ENCODE measurements at regions not wholly inside any gene's neighbourhood (a gene's known extent, or its start where the extent isn't known, plus 50 kb on each side); places are given as distances from the start of the nearest gene placed in this dataset.

DNA sequence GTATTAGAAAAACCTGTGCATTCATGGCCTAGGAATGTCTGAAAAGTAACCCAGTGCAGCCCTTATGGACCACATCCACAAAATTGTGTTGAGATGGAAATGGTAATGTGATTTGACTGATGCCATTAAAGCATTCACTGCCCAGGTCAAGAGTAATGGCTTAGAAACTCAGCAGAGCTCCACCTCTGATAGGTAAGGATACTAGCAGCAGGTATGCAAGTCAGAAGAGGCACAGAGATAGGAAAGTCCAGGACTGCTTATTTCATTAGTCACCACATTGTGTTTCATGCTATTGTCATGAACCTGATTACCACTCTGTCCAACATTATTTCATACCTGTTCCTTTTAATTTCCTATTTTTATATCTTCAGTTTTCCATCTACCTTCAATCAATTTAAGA is 2042.2 kb downstream of the ARAP2 start (continued):
- TF ChIP-seq FOSL2 (IDR thresholded peaks at IDR 0.05): no peak
- no peak for TF ChIP-seq FOSL2 (CRISPR knock-in tag; IDR thresholded peaks at IDR 0.05)
- TF ChIP-seq ZC3H11A (IDR thresholded peaks at IDR 0.05): no peak
- no peak for TF ChIP-seq FOXS1 (CRISPR knock-in tag; IDR thresholded peaks at IDR 0.05)
- TF ChIP-seq CHD4 (IDR thresholded peaks at IDR 0.05; ENCODE audit: borderline replicate concordance): no peak
- TF ChIP-seq, protein P1, sequence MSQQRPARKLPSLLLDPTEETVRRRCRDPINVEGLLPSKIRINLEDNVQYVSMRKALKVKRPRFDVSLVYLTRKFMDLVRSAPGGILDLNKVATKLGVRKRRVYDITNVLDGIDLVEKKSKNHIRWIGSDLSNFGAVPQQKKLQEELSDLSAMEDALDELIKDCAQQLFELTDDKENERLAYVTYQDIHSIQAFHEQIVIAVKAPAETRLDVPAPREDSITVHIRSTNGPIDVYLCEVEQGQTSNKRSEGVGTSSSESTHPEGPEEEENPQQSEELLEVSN (IDR thresholded peaks at IDR 0.05; ENCODE audit: borderline replicate concordance, low read depth): no peak
- no peak for TF ChIP-seq CBX8 (IDR thresholded peaks at IDR 0.05)
- TF ChIP-seq FOSB (CRISPR knock-in tag; IDR thresholded peaks at IDR 0.05): no peak

DNA sequence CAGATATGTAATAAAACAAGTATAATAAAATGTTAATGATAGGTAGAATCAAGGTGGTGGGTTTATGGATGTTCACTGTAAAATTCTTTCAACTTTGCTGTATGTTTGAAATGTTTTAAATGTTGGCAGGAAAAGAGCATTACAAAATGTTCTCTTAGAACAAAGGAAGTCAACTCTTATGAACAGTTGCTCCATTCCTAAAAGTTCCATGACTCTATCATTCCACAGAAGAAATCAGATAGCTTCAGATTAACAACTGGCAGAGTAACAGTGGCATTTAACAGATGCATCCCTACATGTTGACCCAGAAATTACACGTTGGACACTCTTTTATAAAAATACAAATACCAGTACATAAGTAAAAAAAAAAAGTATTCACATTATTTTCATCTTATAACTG is 2023.7 kb downstream of the ARAP2 start:
- no peak for TF ChIP-seq BHLHE40 (IDR thresholded peaks at IDR 0.05; ENCODE audit: low read depth, low read length)
- TF ChIP-seq, protein P2, sequence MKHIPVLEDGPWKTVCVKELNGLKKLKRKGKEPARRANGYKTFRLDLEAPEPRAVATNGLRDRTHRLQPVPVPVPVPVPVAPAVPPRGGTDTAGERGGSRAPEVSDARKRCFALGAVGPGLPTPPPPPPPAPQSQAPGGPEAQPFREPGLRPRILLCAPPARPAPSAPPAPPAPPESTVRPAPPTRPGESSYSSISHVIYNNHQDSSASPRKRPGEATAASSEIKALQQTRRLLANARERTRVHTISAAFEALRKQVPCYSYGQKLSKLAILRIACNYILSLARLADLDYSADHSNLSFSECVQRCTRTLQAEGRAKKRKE (CRISPR knock-in tag; IDR thresholded peaks at IDR 0.05; ENCODE audit: low read depth): no peak
- no peak for TF ChIP-seq KDM5A (IDR thresholded peaks at IDR 0.05)
- no peak for TF ChIP-seq EP300 (IDR thresholded peaks at IDR 0.05)
- no peak for TF ChIP-seq CBX2 (IDR thresholded peaks at IDR 0.05; ENCODE audit: borderline replicate concordance, low read depth)
- no peak for TF ChIP-seq TFCP2L1 (CRISPR knock-in tag; IDR thresholded peaks at IDR 0.05)
- TF ChIP-seq, protein P3, sequence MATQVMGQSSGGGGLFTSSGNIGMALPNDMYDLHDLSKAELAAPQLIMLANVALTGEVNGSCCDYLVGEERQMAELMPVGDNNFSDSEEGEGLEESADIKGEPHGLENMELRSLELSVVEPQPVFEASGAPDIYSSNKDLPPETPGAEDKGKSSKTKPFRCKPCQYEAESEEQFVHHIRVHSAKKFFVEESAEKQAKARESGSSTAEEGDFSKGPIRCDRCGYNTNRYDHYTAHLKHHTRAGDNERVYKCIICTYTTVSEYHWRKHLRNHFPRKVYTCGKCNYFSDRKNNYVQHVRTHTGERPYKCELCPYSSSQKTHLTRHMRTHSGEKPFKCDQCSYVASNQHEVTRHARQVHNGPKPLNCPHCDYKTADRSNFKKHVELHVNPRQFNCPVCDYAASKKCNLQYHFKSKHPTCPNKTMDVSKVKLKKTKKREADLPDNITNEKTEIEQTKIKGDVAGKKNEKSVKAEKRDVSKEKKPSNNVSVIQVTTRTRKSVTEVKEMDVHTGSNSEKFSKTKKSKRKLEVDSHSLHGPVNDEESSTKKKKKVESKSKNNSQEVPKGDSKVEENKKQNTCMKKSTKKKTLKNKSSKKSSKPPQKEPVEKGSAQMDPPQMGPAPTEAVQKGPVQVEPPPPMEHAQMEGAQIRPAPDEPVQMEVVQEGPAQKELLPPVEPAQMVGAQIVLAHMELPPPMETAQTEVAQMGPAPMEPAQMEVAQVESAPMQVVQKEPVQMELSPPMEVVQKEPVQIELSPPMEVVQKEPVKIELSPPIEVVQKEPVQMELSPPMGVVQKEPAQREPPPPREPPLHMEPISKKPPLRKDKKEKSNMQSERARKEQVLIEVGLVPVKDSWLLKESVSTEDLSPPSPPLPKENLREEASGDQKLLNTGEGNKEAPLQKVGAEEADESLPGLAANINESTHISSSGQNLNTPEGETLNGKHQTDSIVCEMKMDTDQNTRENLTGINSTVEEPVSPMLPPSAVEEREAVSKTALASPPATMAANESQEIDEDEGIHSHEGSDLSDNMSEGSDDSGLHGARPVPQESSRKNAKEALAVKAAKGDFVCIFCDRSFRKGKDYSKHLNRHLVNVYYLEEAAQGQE (IDR thresholded peaks at IDR 0.05): no peak
- TF ChIP-seq KDM1A (IDR thresholded peaks at IDR 0.05; ENCODE audit: low read depth): no peak
- TF ChIP-seq MAZ (IDR thresholded peaks at IDR 0.05; ENCODE audit: borderline replicate concordance, low read depth, low read length): no peak
- ATAC-seq: no peak

DNA sequence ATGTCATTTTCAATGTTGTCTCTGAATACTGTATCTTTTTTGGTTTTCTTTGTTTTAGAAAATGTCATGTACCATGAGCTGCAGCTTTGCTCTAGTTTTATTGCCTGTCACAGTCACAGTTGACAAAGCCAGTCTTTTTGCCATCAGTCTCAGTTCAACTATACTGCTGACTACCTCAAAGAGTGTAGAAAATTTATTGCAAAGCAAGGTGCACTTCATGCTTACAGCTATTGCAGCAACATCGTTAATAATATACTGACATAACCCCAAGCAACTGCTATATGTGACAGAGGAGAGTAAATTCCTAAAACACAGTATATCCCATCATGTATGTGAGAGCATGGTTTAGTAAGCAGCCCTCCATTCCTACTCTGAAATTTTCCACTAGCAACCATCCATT is 2022.3 kb downstream of the ARAP2 start:
- no peak for DNase-seq (ENCODE audit: low read depth in 1 of 2, low spot score in 1 of 2)
- Histone ChIP-seq H3K4me1 (no peaks in the 10 kb centered on the region), H3K27ac (no peak overlapping the region), H3K4me3 (no peak overlapping the region), H3K4me2 (no peak overlapping the region), H3K9me3 (no peaks in the 10 kb centered on the region)
- ChIA-PET POLR2A (no interaction called here), CTCF (no interaction called here)
- TF ChIP-seq, protein P4, sequence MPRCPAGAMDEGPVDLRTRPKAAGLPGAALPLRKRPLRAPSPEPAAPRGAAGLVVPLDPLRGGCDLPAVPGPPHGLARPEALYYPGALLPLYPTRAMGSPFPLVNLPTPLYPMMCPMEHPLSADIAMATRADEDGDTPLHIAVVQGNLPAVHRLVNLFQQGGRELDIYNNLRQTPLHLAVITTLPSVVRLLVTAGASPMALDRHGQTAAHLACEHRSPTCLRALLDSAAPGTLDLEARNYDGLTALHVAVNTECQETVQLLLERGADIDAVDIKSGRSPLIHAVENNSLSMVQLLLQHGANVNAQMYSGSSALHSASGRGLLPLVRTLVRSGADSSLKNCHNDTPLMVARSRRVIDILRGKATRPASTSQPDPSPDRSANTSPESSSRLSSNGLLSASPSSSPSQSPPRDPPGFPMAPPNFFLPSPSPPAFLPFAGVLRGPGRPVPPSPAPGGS (IDR thresholded peaks at IDR 0.05): no peak
- TF ChIP-seq TP53 (CRISPR knock-in tag; IDR thresholded peaks at IDR 0.05) (no peak), RCOR1 (IDR thresholded peaks at IDR 0.05; ENCODE audit: low read depth, low read length) (no peak), JUNB (IDR thresholded peaks at IDR 0.05) (no peak), MAZ (IDR thresholded peaks at IDR 0.05; ENCODE audit: borderline replicate concordance, low read depth, low read length) (no peak), POLR2A (IDR thresholded peaks at IDR 0.05; ENCODE audit: low read length) (no peak), FOSB (CRISPR knock-in tag; IDR thresholded peaks at IDR 0.05) (no peak), BHLHE40 (IDR thresholded peaks at IDR 0.05; ENCODE audit: low read depth, low read length) (no peak), KDM1A (IDR thresholded peaks at IDR 0.05; ENCODE audit: low read depth) (no peak), EP300 (IDR thresholded peaks at IDR 0.05) (no peak)
- no peak for FAIRE-seq
- ATAC-seq: no peak
- 6% methylated on average over 1 of the region's 1 CpG for WGBS (ENCODE audit: missing lambda C conversion rate)

More for the DNA sequence above, 2023.7 kb downstream of the ARAP2 start:
- H3K27ac ChIP-seq: no peak overlapping the region
- no peaks in the 10 kb centered on the region for H3K9me3 ChIP-seq
- H3K4me1 ChIP-seq: no peaks in the 10 kb centered on the region
- FAIRE-seq (no peak), DNase-seq (ENCODE audit: low read depth in 1 of 2, low spot score in 1 of 2) (no peak)
- H3K4me3 ChIP-seq: no peak overlapping the region
- ChIA-PET POLR2A (no interaction called here), CTCF (no interaction called here)
- no peak overlapping the region for H3K4me2 ChIP-seq
- WGBS (ENCODE audit: missing lambda C conversion rate): 19% methylated on average over 1 of the region's 1 CpG
